BJ (cell line): ENCODE measurements at regions not wholly inside any gene's neighbourhood (a gene's known extent, or its start where the extent isn't known, plus 50 kb on each side); places are given as distances from the start of the nearest gene placed in this dataset.

Source experiments
- CTCF ChIA-PET: fragments of 350-600 bp; formaldehyde crosslinking; extraction: SDS; loops from one replicate; lab custom pipeline; 2021; ENCODE audit warnings: antibody characterized with exemption, inconsistent platforms; lab: Yijun Ruan, JAX
- POLR2A ChIA-PET: fragments of 300-600 bp; sonication (Branson Sonifier 250); formaldehyde crosslinking; extraction: SDS; loops from one replicate; lab custom pipeline; 2021; ENCODE audit warnings: antibody characterized with exemption; lab: Charles Lee
- DNase-seq: peaks from one replicate; pipeline ENCODE4 v3.0.0-alpha.2; 2011; ENCODE audit warnings: low read depth
- H3K27me3 ChIP-seq: 2 replicates; pipeline ENCODE4 v1.6.0; 2011; ENCODE audit warnings: low read length; ENCODE audit not compliant: control insufficient read depth, insufficient read depth
- H3K36me3 ChIP-seq: 2 replicates; pipeline ENCODE4 v1.5.1; 2011; ENCODE audit warnings: low read length; ENCODE audit not compliant: control insufficient read depth, insufficient read depth
- H3K4me3 ChIP-seq: 2 replicates; pipeline ENCODE4 v1.5.1; 2011; ENCODE audit warnings: low read depth, mild to moderate bottlenecking, control low read depth, low read length
- TF ChIP-seq, protein P1 (sequence below): IDR thresholded peaks from 2 replicates; pipeline ENCODE4 v1.5.1; 2011; ENCODE audit warnings: low read depth, mild to moderate bottlenecking, control low read depth, inconsistent platforms, low read length, moderate library complexity; ENCODE audit not compliant: insufficient read depth

DNA sequence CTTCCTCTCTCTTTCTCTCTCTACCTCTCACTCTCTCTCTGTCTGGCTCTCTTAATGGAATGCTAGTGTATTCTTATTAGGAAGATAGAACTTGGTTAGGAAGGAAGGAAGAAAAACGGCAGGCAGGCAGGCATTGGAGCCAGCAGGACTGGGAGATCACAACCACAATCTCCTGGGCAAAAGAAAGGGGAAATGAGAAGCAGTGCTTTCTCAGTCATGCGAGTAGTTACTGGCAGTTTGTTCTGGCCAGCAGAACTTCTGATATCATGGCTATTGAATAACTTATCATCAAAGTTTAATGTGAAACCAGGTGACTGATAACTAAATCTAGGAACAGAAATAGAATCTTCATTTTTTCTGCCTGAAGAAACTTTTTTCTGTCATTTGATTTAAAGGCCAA is 60.9 kb upstream of the PAGE1 start:
- no peak for DNase-seq
- ChIA-PET CTCF (interaction anchor here (0.6 kb wide), 1 partner anchor 1107 kb away, joined by 4 read pairs; no protein-coding TSS in a partner anchor), POLR2A (no interaction called here)
- Histone ChIP-seq H3K36me3 (no peaks in the 10 kb centered on the region), H3K27me3 (no peaks in the 10 kb centered on the region), H3K4me3 (no peak overlapping the region)
- TF ChIP-seq, protein P1, sequence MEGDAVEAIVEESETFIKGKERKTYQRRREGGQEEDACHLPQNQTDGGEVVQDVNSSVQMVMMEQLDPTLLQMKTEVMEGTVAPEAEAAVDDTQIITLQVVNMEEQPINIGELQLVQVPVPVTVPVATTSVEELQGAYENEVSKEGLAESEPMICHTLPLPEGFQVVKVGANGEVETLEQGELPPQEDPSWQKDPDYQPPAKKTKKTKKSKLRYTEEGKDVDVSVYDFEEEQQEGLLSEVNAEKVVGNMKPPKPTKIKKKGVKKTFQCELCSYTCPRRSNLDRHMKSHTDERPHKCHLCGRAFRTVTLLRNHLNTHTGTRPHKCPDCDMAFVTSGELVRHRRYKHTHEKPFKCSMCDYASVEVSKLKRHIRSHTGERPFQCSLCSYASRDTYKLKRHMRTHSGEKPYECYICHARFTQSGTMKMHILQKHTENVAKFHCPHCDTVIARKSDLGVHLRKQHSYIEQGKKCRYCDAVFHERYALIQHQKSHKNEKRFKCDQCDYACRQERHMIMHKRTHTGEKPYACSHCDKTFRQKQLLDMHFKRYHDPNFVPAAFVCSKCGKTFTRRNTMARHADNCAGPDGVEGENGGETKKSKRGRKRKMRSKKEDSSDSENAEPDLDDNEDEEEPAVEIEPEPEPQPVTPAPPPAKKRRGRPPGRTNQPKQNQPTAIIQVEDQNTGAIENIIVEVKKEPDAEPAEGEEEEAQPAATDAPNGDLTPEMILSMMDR = no peak

DNA sequence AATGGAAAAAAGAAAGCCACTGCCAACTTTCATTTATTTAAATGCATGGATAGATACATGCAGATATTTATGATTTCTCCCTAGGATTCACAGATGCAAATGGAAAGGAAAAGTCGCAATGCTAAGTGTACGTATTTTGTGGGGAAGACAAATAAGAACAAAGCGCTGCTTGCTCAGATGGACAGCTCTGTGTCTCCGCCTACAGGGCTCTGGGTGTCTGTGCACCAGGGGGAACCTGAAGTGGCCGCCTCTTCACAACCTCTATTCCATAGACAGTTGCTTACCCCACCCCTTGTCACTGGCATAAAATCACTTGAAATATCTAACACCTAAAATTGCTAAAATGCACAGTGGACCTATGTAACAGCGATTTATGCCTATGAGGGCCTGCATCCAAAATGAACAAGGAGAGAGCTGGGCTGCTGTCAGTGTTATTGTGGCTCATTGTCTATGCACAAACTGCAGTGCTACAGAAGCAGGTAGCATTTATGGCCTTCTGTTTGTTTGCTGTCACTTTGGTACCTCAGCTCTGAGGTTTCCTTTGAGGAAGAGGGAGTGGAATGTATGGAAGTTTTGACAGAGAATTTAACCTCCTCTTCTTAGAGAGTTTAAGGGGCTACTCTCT is 58.6 kb upstream of the PAGE1 start:
- Histone ChIP-seq H3K36me3 (no peaks in the 10 kb centered on the region), H3K4me3 (no peak overlapping the region), H3K27me3 (no peaks in the 10 kb centered on the region)
- no peak for DNase-seq
- ChIA-PET CTCF (interaction anchor here (0.6 to 1.5 kb wide), 4 partner anchors 17 to 582 kb away, joined by 3 to 4 read pairs (median 3); no protein-coding TSS in a partner anchor), POLR2A (no interaction called here)
- TF ChIP-seq, protein P1 = peak; percentile 62

DNA sequence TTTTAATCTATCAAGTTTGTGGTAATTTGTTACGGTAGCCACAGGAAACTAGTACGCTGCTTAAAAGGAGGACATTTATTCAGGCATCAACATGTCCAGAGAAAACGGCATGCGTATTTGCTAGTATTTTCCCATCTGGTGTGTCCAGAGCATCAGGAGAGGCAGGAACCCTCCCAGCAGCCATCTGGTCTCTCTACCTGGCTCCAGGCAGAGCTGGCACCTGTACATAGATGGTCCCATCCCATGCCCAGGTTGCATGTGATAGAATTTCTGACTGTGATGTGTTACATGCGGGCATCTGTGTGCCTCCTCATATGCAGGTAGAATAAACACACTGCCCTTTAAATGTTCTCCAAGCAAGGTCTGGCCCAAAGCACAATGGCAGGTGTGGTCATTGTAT is 57.9 kb upstream of the PAGE1 start:
- TF ChIP-seq, protein P1 = no peak
- no peak overlapping the region for H3K4me3 ChIP-seq
- CTCF ChIA-PET = interaction anchor here (0.6 to 1.5 kb wide), 4 partner anchors 17 to 581 kb away, joined by 3 to 4 read pairs (median 3); no protein-coding TSS in a partner anchor
- no peaks in the 10 kb centered on the region for H3K36me3 ChIP-seq
- DNase-seq = no peak
- no peaks in the 10 kb centered on the region for H3K27me3 ChIP-seq
- POLR2A ChIA-PET = no interaction called here

DNA sequence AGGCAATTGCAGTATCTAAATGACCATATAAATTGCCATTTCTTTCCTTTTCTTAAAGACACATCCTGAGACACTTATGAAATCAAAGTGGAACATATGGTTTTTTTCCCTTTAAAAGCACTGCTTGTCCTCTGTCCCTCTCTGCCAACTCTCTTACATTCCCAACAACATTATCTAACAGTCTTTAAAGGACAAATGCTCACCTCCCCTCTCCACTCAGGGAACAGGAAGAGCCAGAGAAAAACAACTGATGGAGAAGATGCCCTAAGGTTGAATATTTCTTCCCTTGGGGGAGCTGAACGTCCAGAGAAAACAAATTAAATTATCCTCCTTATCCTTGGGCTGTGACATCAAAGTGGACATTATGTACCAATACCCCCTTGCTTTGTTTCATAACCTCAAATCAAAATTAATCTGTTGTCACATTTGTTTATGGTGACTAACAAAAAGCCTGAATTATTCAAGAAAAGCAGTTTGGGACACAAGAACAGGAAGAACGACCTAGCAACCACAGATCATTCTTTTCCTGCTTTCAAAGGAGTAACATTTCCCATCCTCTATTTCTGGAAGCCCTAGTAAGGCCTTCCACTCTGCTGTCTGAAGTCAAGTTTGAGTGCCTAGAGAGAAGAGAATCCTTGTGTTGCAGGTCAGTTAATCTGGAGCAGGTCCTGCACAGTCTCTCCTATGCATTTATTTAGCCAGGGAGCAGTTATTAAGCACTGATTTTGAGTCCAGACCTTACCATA is 52.6 kb upstream of the PAGE1 start:
- TF ChIP-seq, protein P1 = no peak
- H3K4me3 ChIP-seq = no peak overlapping the region
- POLR2A ChIA-PET = no interaction called here
- H3K27me3 ChIP-seq = no peaks in the 10 kb centered on the region
- no peak for DNase-seq
- CTCF ChIA-PET = no interaction called here
- no peaks in the 10 kb centered on the region for H3K36me3 ChIP-seq

DNA sequence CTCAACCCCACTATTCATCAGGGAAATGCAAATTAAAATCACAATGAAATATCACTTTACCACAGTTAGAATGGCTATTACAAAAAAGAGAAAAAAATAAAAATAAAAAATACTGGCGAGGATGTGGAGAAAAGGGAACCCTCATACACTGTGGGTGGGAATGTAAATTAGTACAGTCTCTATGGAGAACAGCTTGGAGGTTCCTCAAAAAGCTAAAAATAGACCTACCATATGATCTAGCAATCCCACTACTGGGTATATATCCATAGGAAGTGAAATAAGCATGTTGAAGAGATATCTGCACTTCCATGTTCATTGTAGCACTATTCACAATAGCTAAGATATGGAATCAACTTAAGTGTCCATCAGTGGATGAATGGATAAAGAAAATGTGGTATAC is 50.5 kb upstream of the PAGE1 start:
- ChIA-PET CTCF (interaction anchor here (1.3 kb wide), 1 partner anchor 15 kb away, joined by 5 read pairs; no protein-coding TSS in a partner anchor), POLR2A (no interaction called here)
- no peaks in the 10 kb centered on the region for H3K27me3 ChIP-seq
- no peaks in the 10 kb centered on the region for H3K36me3 ChIP-seq
- DNase-seq = no peak
- H3K4me3 ChIP-seq = no peak overlapping the region
- TF ChIP-seq, protein P1 = no peak
